K562 (cell line): ENCODE measurements at regions not wholly inside any gene's neighbourhood (a gene's known extent, or its start where the extent isn't known, plus 50 kb on each side); places are given as distances from the start of the nearest gene placed in this dataset.

ENCODE experiments used
- BCOR ChIP-seq: fragments of 450-650 bp; IDR thresholded peaks from 2 replicates; pipeline ENCODE4 v1.6.1; 2016
- DMBX1 ChIP-seq: fragments of 250-450 bp; sonication (Bioruptor Pico); IDR thresholded peaks from 2 replicates; pipeline ENCODE4 v1.8.0; 2022; ENCODE audit warnings: inconsistent platforms, mild to moderate bottlenecking, moderate library complexity, borderline replicate concordance
- NR2C2 ChIP-seq, 2 experiments: fragments of 200-800 bp in 1 of 2; sonication (Bioruptor generic) in 1 of 2; sonication (generic) in 1 of 2; formaldehyde crosslinking in 1 of 2; IDR thresholded peaks; 2 replicates each; pipeline versions ENCODE4 v1.6.1 to v1.8.0; 2016 to 2022; ENCODE audit warnings: mild to moderate bottlenecking in 1 of 2, missing compliant biosample characterization in 1 of 2, missing genetic modification characterization in 1 of 2, missing genetic modification reagents in 1 of 2
- PHB2 ChIP-seq: fragments of 450-650 bp; IDR thresholded peaks from 2 replicates; pipeline ENCODE4 v1.6.1; 2017; ENCODE audit warnings: low read depth
- PHTF2 ChIP-seq: fragments of 250-450 bp; sonication (Bioruptor Pico); IDR thresholded peaks from 2 replicates; pipeline ENCODE4 v1.5.0; 2021; ENCODE audit warnings: mild to moderate bottlenecking
- PTBP1 ChIP-seq: fragments of 200-400 bp; formaldehyde crosslinking; IDR thresholded peaks from 2 replicates; pipeline ENCODE4 v1.6.1; 2017; ENCODE audit warnings: low read depth, low read length
- RFX5 ChIP-seq: IDR thresholded peaks from 2 replicates; pipeline ENCODE4 v1.6.1; 2011; ENCODE audit warnings: low read depth, mild to moderate bottlenecking, improper control_type of control experiment, low read length
- WHSC1 ChIP-seq: IDR thresholded peaks from one replicate; pipeline ENCODE4 v1.6.1; 2012; ENCODE audit warnings: low read length, control low read depth, inconsistent platforms
- ZNF124 ChIP-seq: sonication (generic); formaldehyde crosslinking; IDR thresholded peaks from 2 replicates; pipeline ENCODE4 v1.8.1; 2022; ENCODE audit warnings: missing genetic modification reagents
- TF ChIP-seq, protein P1 (sequence below): fragments of 450-650 bp; formaldehyde crosslinking; IDR thresholded peaks from 2 replicates; pipeline ENCODE4 v1.4.0; 2020; ENCODE audit warnings: mild to moderate bottlenecking, moderate library complexity
- TF ChIP-seq, protein P2 (sequence below), 3 experiments: IDR thresholded peaks in 2 of 3; conservative IDR thresholded peaks in 1 of 3; 2 replicates each; pipeline ENCODE4 v1.5.1; 2011 to 2012; ENCODE audit warnings: low read length in 3 of 3, mild to moderate bottlenecking in 3 of 3, control low read depth in 2 of 3, improper control_type of control experiment in 1 of 3, inconsistent platforms in 1 of 3, low read depth in 1 of 3, mixed read lengths in 1 of 3, moderate library complexity in 1 of 3; ENCODE audit not compliant: insufficient read depth in 2 of 3
- TF ChIP-seq, protein P3 (sequence below), 3 experiments: fragments of 200-800 bp in 1 of 3; fragments of 250-450 bp in 1 of 3; fragments of 450-650 bp in 1 of 3; sonication (Bioruptor Pico) in 1 of 3; sonication (Bioruptor generic) in 1 of 3; formaldehyde crosslinking in 1 of 3; IDR thresholded peaks; 2 replicates each; pipeline versions ENCODE4 v1.6.1 to v1.8.0; 2016 to 2022; ENCODE audit warnings: mild to moderate bottlenecking in 2 of 3, missing genetic modification characterization in 2 of 3, missing compliant biosample characterization in 1 of 3, moderate library complexity in 1 of 3

DNA sequence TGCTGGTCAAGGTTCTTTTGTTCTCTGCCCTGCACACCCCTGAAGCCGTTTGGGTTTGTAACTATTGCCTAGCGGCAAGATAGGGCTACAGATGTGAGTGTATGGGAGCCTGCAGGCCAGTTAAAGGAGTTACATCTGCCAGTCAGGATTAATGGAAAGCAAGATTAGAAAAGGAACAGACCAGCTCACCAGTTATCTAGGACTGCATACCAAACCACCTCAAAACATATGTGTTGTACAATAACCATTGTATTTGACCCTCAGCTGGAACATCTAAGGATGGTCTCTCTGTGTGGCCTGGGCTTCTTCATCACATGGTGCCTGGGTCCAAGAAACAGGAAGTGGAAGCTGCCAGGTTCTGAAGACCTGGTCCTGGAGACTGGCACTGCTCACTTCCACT lies 52.5 kb upstream of the FBXO28 start (continued):
- TF ChIP-seq PTBP1 (no peak), NR2C2 (CRISPR knock-in tag; IDR thresholded peaks at IDR 0.05) (no peak), NR2C2 (tag; IDR thresholded peaks at IDR 0.05) (no peak), ZNF124 (CRISPR knock-in tag) (no peak), WHSC1 (no peak), PHTF2 (CRISPR knock-in tag) (no peak), BCOR (no peak), PHB2 (peak; percentile 16; the same call in 1 of the 2 replicates), RFX5 (no peak), DMBX1 (CRISPR knock-in tag) (no peak)
- TF ChIP-seq, protein P1, sequence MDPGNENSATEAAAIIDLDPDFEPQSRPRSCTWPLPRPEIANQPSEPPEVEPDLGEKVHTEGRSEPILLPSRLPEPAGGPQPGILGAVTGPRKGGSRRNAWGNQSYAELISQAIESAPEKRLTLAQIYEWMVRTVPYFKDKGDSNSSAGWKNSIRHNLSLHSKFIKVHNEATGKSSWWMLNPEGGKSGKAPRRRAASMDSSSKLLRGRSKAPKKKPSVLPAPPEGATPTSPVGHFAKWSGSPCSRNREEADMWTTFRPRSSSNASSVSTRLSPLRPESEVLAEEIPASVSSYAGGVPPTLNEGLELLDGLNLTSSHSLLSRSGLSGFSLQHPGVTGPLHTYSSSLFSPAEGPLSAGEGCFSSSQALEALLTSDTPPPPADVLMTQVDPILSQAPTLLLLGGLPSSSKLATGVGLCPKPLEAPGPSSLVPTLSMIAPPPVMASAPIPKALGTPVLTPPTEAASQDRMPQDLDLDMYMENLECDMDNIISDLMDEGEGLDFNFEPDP = no peak
- TF ChIP-seq, protein P2, sequence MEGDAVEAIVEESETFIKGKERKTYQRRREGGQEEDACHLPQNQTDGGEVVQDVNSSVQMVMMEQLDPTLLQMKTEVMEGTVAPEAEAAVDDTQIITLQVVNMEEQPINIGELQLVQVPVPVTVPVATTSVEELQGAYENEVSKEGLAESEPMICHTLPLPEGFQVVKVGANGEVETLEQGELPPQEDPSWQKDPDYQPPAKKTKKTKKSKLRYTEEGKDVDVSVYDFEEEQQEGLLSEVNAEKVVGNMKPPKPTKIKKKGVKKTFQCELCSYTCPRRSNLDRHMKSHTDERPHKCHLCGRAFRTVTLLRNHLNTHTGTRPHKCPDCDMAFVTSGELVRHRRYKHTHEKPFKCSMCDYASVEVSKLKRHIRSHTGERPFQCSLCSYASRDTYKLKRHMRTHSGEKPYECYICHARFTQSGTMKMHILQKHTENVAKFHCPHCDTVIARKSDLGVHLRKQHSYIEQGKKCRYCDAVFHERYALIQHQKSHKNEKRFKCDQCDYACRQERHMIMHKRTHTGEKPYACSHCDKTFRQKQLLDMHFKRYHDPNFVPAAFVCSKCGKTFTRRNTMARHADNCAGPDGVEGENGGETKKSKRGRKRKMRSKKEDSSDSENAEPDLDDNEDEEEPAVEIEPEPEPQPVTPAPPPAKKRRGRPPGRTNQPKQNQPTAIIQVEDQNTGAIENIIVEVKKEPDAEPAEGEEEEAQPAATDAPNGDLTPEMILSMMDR (IDR thresholded peaks at IDR 0.05 in 2 of 3, conservative IDR thresholded peaks at IDR 0.05 in 1 of 3; ENCODE audit: insufficient read depth in 2 of 3, low read depth in 1 of 3, low read length in 3 of 3) = peak; percentile 30 to 58 (median 33); a peak in 2 of 6 replicates
- TF ChIP-seq, protein P3, sequence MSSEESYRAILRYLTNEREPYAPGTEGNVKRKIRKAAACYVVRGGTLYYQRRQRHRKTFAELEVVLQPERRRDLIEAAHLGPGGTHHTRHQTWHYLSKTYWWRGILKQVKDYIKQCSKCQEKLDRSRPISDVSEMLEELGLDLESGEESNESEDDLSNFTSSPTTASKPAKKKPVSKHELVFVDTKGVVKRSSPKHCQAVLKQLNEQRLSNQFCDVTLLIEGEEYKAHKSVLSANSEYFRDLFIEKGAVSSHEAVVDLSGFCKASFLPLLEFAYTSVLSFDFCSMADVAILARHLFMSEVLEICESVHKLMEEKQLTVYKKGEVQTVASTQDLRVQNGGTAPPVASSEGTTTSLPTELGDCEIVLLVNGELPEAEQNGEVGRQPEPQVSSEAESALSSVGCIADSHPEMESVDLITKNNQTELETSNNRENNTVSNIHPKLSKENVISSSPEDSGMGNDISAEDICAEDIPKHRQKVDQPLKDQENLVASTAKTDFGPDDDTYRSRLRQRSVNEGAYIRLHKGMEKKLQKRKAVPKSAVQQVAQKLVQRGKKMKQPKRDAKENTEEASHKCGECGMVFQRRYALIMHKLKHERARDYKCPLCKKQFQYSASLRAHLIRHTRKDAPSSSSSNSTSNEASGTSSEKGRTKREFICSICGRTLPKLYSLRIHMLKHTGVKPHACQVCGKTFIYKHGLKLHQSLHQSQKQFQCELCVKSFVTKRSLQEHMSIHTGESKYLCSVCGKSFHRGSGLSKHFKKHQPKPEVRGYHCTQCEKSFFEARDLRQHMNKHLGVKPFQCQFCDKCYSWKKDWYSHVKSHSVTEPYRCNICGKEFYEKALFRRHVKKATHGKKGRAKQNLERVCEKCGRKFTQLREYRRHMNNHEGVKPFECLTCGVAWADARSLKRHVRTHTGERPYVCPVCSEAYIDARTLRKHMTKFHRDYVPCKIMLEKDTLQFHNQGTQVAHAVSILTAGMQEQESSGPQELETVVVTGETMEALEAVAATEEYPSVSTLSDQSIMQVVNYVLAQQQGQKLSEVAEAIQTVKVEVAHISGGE (CRISPR knock-in tag; IDR thresholded peaks at IDR 0.05) = no peak
